HG03095 (cell line): ENCODE measurements at regions not wholly inside any gene's neighbourhood (a gene's known extent, or its start where the extent isn't known, plus 50 kb on each side); places are given as distances from the start of the nearest gene placed in this dataset.

ENCODE experiments used
- ATAC-seq: cut with Tn5 transposase; IDR thresholded peaks from one replicate; pipeline ENCODE4 v1.9.1; 2021; ENCODE audit warnings: moderate library complexity; ENCODE audit not compliant: unreplicated experiment

- ATAC-seq = no peak
Observed at GRCh38 chr15:39287322-39288195, 293.3 kb upstream of the THBS1 start.

- ATAC-seq = no peak
Observed at GRCh38 chr15:39290711-39291435, 290.0 kb upstream of the THBS1 start.

GRCh38 chr15:39291690-39292089 is 289.2 kb upstream of the THBS1 start:
- ATAC-seq = no peak

- ATAC-seq = no peak
Observed at GRCh38 chr15:39296955-39297354, 283.9 kb upstream of the THBS1 start.

- no peak for ATAC-seq
Observed at GRCh38 chr15:39298271-39298962, 282.5 kb upstream of the THBS1 start.

GRCh38 chr15:39299486-39300267 is 281.2 kb upstream of the THBS1 start:
- no peak for ATAC-seq

- no peak for ATAC-seq
Observed at GRCh38 chr15:39300451-39301153, 280.3 kb upstream of the THBS1 start.

GRCh38 chr15:39301589-39301999 is 279.3 kb upstream of the THBS1 start:
- no peak for ATAC-seq

GRCh38 chr15:39302936-39303335 is 277.9 kb upstream of the THBS1 start:
- ATAC-seq = no peak

GRCh38 chr15:39304201-39304841 is 276.6 kb upstream of the THBS1 start:
- ATAC-seq = no peak

- ATAC-seq = no peak
Observed at GRCh38 chr15:39304931-39305728, 275.7 kb upstream of the THBS1 start.

- ATAC-seq = no peak
Observed at GRCh38 chr15:39310633-39311032, 270.2 kb upstream of the THBS1 start.

GRCh38 chr15:39312984-39313383 is 267.9 kb upstream of the THBS1 start:
- no peak for ATAC-seq

GRCh38 chr15:39313467-39313866 is 267.4 kb upstream of the THBS1 start:
- no peak for ATAC-seq

GRCh38 chr15:39313881-39314280 is 267.0 kb upstream of the THBS1 start:
- no peak for ATAC-seq

GRCh38 chr15:39315206-39315850 is 265.6 kb upstream of the THBS1 start:
- no peak for ATAC-seq

- ATAC-seq = no peak
Observed at GRCh38 chr15:39317225-39317624, 263.7 kb upstream of the THBS1 start.

- ATAC-seq = no peak
Observed at GRCh38 chr15:39318231-39318630, 262.6 kb upstream of the THBS1 start.
